Parathyroid adenoma (tissue), 2 donors: ENCODE measurements at regions not wholly inside any gene's neighbourhood (a gene's known extent, or its start where the extent isn't known, plus 50 kb on each side); places are given as distances from the start of the nearest gene placed in this dataset.

Experiments
- H2AFZ ChIP-seq: fragments of 300-600 bp; sonication (generic); one replicate; pipeline ENCODE4 v1.7.0; 2017; ENCODE audit warnings: antibody characterized with exemption, mild to moderate bottlenecking
- H3K27ac ChIP-seq: fragments of 300-600 bp; sonication (generic); one replicate; pipeline ENCODE4 v1.7.0; 2017
- H3K27me3 ChIP-seq: fragments of 300-600 bp; sonication (generic); one replicate; pipeline ENCODE4 v1.7.0; 2017; ENCODE audit warnings: low read length; ENCODE audit not compliant: control insufficient read depth, insufficient read depth
- H3K36me3 ChIP-seq: fragments of 300-600 bp; sonication (generic); one replicate; pipeline ENCODE4 v1.7.0; 2017; ENCODE audit warnings: low read length; ENCODE audit not compliant: control insufficient read depth, insufficient read depth
- H3K4me1 ChIP-seq: fragments of 300-600 bp; sonication (generic); one replicate; pipeline ENCODE4 v1.7.0; 2017; ENCODE audit warnings: control low read depth
- H3K4me2 ChIP-seq: fragments of 300-600 bp; sonication (generic); one replicate; pipeline ENCODE4 v1.7.0; 2017; ENCODE audit warnings: low read length
- H3K4me3 ChIP-seq: fragments of 300-600 bp; sonication (generic); one replicate; pipeline ENCODE4 v1.7.0; 2017; ENCODE audit warnings: low read depth, low read length
- H3K79me2 ChIP-seq: fragments of 300-600 bp; sonication (generic); one replicate; pipeline ENCODE4 v1.7.0; 2017; ENCODE audit warnings: control low read depth
- H3K9ac ChIP-seq: fragments of 300-600 bp; sonication (generic); one replicate; pipeline ENCODE4 v1.7.0; 2017; ENCODE audit warnings: mild to moderate bottlenecking
- H3K9me3 ChIP-seq: fragments of 300-600 bp; sonication (generic); one replicate; pipeline ENCODE4 v1.7.0; 2017; ENCODE audit warnings: low read length; ENCODE audit not compliant: control insufficient read depth
- CTCF ChIP-seq: fragments of 300-600 bp; sonication (generic); IDR thresholded peaks from one replicate; pipeline ENCODE4 v1.7.0; 2017; ENCODE audit warnings: antibody characterized with exemption, mild to moderate bottlenecking
- donor health status: primary hyperparathyroidism.

DNA sequence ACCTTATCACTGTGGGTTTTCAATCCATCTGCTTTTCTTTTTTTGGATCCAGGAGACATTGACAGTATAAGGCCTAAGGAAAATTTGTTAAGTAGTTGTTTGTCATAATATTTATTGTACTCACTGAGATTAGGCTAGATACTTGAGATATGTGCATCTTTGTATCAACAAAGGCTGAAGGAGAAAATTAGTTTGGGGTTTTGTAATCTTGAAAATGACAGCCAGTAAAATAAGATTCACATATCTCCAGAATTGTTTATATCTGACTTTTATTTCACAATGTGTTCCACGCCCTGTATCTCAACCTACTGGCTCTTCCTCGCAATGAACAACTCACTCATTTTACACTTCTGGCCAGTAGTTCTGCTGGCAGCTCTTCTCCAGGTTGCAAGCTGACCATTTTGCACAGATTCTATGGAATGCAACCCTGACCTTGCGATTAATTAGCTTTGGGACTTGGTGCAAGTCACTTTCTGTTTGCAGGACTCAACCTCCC is 132.7 kb downstream of the GATA3 start:
- TF ChIP-seq CTCF: no peak
- Histone ChIP-seq H2AFZ (no peak overlapping the region), H3K4me1 (no peaks in the 10 kb centered on the region), H3K27me3 (no peaks in the 10 kb centered on the region), H3K4me2 (no peak overlapping the region), H3K4me3 (no peak overlapping the region), H3K36me3 (no peaks in the 10 kb centered on the region), H3K9ac (no peak overlapping the region), H3K79me2 (no peaks in the 10 kb centered on the region), H3K9me3 (no peaks in the 10 kb centered on the region), H3K27ac (no peak overlapping the region)

- no peak overlapping the region for H3K9ac ChIP-seq
- H3K36me3 ChIP-seq: no peaks in the 10 kb centered on the region
- H3K27ac ChIP-seq: no peak overlapping the region
- no peak for TF ChIP-seq CTCF
- no peak overlapping the region for H2AFZ ChIP-seq
- no peak overlapping the region for H3K4me2 ChIP-seq
- no peaks in the 10 kb centered on the region for H3K4me1 ChIP-seq
- H3K79me2 ChIP-seq: no peaks in the 10 kb centered on the region
- H3K4me3 ChIP-seq: no peak overlapping the region
- no peaks in the 10 kb centered on the region for H3K9me3 ChIP-seq
- H3K27me3 ChIP-seq: no peaks in the 10 kb centered on the region
Observed at GRCh38 chr10:8189458-8189857, 135.0 kb downstream of the GATA3 start.

- no peak overlapping the region for H3K4me3 ChIP-seq
- no peak for TF ChIP-seq CTCF
- H3K36me3 ChIP-seq: no peaks in the 10 kb centered on the region
- no peaks in the 10 kb centered on the region for H3K9me3 ChIP-seq
- H3K9ac ChIP-seq: no peak overlapping the region
- no peak overlapping the region for H3K4me2 ChIP-seq
- no peak overlapping the region for H2AFZ ChIP-seq
- no peaks in the 10 kb centered on the region for H3K4me1 ChIP-seq
- no peaks in the 10 kb centered on the region for H3K79me2 ChIP-seq
- no peak overlapping the region for H3K27ac ChIP-seq
- no peaks in the 10 kb centered on the region for H3K27me3 ChIP-seq
Observed at GRCh38 chr10:8192301-8192700, 137.8 kb downstream of the GATA3 start.

- no peak overlapping the region for H2AFZ ChIP-seq
- no peaks in the 10 kb centered on the region for H3K4me1 ChIP-seq
- no peaks in the 10 kb centered on the region for H3K79me2 ChIP-seq
- no peak overlapping the region for H3K9ac ChIP-seq
- no peak for TF ChIP-seq CTCF
- no peaks in the 10 kb centered on the region for H3K27me3 ChIP-seq
- no peaks in the 10 kb centered on the region for H3K36me3 ChIP-seq
- H3K27ac ChIP-seq: no peak overlapping the region
- H3K9me3 ChIP-seq: no peaks in the 10 kb centered on the region
- no peak overlapping the region for H3K4me3 ChIP-seq
- H3K4me2 ChIP-seq: no peak overlapping the region
Observed at GRCh38 chr10:8193546-8193945, 139.1 kb downstream of the GATA3 start.

GRCh38 chr10:8194050-8194449 is 139.6 kb downstream of the GATA3 start:
- H3K79me2 ChIP-seq: no peaks in the 10 kb centered on the region
- no peak overlapping the region for H2AFZ ChIP-seq
- H3K27ac ChIP-seq: no peak overlapping the region
- H3K9ac ChIP-seq: no peak overlapping the region
- no peaks in the 10 kb centered on the region for H3K4me1 ChIP-seq
- no peaks in the 10 kb centered on the region for H3K9me3 ChIP-seq
- no peaks in the 10 kb centered on the region for H3K27me3 ChIP-seq
- H3K4me2 ChIP-seq: no peak overlapping the region
- H3K36me3 ChIP-seq: no peaks in the 10 kb centered on the region
- no peak for TF ChIP-seq CTCF
- H3K4me3 ChIP-seq: no peak overlapping the region
